NCI-H2196 (cell line): ENCODE measurements at regions not wholly inside any gene's neighbourhood (a gene's known extent, or its start where the extent isn't known, plus 50 kb on each side); places are given as distances from the start of the nearest gene placed in this dataset.

Experiments
- DNase-seq: peaks from one replicate; lab custom pipeline; 2025; ENCODE audit not compliant: unreplicated experiment; lab: John Stamatoyannopoulos, UW

DNA sequence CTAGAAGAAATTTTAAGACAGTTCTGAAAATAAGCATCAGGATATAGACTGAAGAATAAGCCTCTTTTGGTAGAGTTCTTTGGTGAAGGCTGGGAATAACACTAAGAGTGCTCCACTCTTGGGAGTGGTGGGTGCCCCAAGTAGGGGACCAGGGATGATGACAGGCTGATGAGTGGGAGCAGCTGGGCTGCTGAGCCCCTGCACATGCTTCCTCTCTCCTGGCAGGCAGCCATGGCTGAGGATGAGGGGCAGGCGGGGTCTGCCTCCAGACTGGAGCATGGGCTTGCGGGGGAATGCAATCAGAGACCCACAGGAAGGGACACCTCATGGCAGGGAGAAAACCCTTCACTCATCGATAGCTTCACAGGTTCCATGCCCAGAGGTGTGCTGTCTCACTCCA is 72.6 kb upstream of the RORA start:
- DNase-seq = no peak

GRCh38 chr15:61299075-61299763 is 70.1 kb upstream of the RORA start:
- DNase-seq = no peak

DNA sequence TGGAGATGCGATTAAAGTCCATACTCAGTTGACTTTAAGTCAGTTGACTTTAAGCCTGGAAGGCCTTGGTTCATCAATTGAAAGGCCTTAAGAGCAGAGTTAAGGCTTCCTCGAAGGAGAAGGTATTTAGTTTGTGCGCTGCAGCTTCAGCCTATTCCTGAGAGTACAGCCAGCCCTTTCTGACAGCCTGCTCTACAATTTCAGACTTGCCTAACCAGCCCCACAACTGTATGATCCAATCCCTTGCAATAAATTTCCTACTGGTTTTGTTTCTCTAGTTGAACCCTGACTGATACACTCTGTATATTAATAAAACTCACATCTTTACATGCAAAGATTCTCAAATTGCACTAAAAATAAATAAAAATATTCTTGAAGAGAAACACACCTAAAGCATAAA is 66.1 kb upstream of the RORA start:
- DNase-seq = no peak

- no peak for DNase-seq
Measured at GRCh38 chr15:61282661-61283060, 53.6 kb upstream of the RORA start.

DNA sequence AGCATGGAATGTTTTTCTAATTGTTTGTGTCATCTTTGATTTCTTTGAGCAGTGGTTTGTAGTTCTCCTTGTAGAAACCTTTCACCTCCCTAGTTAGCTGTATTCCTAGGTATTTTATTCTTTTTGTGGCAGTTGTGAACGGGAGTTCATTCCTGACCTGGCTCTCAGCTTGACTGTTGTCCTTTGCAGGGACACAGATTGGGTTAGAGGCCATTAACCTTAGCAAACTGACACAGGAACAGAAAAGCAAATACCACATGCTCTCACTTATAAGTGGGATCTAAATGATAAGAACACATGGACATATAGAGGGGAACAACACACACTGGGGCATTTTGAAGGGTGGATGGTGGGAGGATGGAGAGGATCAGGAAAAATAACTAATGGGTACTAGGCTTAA is 52.2 kb upstream of the RORA start:
- no peak for DNase-seq
